GM21576 (cell line): ENCODE measurements at regions not wholly inside any gene's neighbourhood (a gene's known extent, or its start where the extent isn't known, plus 50 kb on each side); places are given as distances from the start of the nearest gene placed in this dataset.

ENCODE experiments used
- ATAC-seq: cut with Tn5 transposase; IDR thresholded peaks from one replicate; pipeline ENCODE4 v1.9.1; 2021; ENCODE audit warnings: mild to moderate bottlenecking, moderate library complexity; ENCODE audit not compliant: unreplicated experiment

DNA sequence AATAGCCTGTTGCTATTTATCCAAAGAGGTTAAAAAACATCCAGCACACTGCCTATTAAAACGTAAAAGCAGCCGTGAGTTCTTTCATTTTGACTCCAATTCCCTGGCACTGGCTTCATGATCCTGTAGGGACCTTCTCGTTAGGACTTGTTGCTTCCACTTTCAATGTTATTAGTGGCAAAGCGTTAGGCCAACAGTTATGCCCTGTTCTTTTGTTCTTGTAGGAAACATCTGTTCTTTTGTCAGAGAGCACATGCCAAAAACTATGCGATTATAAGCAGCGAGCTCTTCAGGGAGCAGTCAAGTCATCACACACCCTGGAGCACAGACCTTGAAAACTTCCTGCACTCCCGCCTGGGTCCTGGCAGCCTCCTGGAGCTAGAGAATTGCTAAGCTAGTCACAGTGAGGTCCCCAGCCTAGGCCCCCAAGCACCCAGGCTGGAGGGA is 609.5 kb upstream of the ARID1B start:
- ATAC-seq = no peak

DNA sequence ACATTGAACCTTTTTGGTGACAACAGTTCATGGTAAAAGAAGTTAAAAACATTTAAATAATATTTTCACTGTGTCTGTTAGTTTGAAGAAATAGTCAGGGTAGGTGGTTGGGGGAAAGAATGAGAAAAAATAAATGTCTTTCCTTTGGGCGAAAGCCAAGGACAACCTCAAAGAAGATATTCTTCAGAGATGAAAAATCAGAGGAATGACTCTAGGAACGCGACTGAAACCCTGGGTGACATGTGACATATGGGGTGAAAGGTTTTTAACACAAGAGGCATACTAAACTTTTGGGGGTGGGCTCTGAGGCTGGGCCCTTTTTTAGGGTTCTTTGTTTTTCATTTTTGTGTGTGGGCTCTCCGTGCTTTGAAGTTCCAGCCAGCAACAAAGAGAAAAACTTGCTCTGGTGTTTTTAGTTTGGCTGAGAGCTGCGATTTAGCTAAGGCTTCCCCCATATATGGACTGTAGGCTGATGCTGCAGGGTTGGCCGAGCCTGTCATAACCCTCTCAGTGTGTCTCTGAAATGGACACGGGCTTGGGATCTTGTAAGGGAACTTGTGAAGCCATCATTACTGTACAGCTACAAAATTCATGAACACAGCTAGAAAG is 610.1 kb upstream of the ARID1B start:
- ATAC-seq = no peak

DNA sequence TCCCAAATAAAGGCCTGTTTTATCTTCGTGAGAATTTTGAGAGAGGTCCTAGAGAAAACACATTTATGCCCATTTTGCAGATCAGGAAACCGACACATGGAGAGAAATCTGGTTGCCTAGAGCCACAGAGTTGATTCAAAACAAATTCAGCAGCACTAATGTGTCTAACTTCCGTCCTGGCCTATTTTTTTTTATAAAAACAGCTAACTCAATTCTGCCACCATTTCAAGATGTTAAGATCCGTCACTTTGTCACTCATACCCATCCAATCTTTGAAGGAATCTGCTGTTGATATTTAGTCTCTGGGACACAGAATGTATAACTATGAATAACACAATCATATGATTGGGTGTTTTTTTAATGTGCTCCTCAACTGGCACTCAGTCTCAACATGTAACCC is 611.1 kb upstream of the ARID1B start:
- ATAC-seq = no peak

DNA sequence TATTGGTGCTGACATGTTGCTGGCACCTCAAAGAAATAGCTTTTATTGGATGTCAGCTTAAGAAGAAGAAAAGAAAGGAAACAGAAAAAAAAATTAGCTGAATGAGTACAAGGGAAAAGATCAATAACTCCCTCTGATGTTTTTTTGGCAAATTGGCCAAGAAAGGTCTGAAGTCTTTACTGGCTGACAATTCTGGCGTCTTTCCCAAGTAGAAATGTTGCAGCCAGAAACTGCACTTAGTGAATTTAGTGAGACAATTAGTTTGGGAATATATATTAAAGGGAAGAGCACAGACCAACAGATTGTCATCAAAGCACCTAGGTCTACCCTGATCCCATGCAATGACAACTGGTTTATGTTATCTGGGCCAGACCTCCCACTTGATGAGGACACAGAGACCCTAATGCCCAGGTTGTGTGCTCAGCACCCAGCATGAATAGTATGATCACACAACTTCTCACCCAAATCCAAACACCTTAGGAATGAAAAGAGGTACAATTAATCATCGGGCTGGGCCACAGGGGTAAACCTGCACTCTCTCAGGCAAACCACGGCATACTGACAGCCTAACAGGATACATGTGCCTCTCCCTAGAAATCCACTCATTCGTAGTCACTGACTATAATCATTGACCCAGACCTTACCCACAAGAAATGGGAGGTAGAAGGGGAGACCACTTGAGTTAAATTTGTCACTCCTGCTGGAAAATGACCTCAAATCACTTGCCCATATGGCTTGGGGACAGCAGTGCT is 612.3 kb upstream of the ARID1B start:
- no peak for ATAC-seq

- ATAC-seq = no peak
Observed at GRCh38 chr6:156163311-156163710, 613.9 kb upstream of the ARID1B start.

DNA sequence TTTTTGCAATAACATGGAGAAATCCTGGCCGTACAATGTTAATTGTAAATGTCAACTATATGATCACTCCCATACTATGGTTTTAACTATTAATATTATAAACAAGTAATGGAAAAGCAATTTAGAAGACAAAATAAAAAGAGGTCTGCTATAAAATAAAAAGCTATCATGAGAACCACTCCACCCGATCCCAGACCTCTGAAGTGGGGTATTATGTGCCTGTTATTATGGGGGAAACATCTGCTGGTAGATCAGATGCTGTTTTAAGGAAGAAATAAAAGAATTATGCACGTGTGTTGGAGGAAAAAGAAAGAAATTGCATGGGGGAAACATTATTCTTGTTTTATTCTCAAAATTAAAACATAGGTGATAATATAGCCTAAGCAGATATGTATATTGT is 615.7 kb upstream of the ARID1B start:
- no peak for ATAC-seq

DNA sequence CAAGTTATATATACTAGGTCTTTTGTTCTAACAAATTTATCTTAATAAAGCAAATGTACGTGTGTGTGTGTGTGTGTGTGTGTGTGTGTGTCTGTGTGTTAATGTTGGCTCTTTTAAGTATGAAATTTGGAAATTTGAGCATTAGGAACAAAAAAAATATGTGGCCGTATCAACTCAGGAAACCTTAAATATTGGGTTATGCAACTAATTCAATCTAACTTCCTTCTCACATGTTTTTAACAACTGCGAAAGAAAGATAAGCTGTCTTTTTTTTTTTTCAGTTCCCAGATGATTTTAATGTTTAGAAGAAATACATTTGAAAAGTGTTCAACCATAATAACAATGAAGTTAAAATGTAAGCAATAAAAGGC is 616.4 kb upstream of the ARID1B start:
- no peak for ATAC-seq

DNA sequence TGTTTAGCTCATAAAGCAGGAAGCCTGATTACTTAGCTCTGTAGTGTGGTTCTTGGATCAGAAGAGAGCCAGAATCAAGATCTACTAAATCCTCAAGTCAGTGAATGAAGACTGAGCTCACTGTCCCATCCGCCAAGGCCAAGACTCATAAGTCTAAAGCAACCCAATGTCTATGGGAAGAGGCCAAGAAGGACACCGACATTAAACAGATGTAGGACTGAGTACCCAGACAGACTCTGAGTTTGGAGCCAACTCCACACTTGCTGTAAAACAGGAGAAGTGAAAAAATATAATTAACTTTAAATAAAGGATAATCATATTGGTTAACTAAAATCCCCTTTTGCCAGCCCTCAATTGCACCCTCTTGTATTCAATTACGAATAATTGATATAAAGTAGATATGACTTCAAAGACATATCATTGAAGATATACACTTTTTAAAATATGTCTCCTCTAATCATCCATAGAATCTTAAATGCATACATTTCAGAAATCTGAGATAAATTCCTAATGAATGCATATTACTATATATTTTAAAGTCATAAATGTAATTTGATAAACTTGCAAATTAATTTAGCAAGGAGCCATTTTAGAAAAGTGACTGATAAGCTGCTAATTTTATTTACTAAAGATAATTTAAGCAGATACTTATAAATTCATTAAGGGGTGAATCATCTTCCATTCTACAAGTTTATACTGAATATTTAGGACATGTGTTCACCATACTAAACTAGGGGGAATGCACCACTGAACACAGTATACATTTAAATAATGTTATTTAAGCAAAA is 617.0 kb upstream of the ARID1B start:
- ATAC-seq = no peak

DNA sequence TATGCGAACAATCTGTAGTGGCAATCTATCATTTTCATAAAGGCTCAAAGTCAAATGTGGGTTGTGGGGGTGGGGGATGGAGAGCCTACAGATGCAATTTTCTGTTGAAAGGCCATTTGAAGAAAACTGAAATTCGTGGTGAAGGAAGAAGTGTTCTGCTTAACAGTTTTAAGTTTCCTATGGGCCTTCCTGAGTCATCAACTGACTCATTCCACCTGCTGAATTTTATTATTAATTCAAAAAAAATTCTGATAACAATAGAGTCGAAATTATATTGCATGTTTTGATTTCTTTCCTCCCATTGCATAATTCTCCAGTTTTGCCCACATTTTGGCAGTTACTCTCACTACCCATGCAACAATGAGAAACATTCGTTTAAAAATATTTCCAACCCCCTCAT is 622.3 kb upstream of the ARID1B start:
- ATAC-seq = no peak

- no peak for ATAC-seq
Observed at GRCh38 chr6:156150391-156150790, 626.8 kb upstream of the ARID1B start.

DNA sequence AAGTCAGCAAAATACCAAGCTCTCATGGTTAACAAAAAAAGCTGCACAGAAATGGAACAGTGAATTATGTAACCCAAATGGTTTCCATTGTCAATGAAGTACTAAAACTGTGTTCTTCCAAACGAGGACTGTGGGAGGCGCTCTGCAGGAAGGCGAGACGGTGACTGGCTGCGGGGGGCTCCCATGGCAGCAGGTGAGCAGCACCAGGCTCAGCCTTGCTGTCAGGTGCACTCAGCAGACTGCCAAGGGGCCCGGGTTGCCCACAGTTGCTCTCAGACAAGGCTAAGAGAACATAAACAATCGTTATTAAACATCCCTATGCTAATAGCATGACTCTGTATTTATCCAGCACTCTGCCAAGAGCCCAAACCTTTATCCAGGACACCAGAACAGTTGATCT is 630.3 kb upstream of the ARID1B start:
- no peak for ATAC-seq

- ATAC-seq = peak; percentile 98
Observed at GRCh38 chr6:156131221-156131903, 645.8 kb upstream of the ARID1B start.

GRCh38 chr6:156126535-156126934 is 650.6 kb upstream of the ARID1B start:
- ATAC-seq = no peak

GRCh38 chr6:156125844-156126243 is 651.3 kb upstream of the ARID1B start:
- no peak for ATAC-seq

GRCh38 chr6:156123731-156124130 is 653.4 kb upstream of the ARID1B start:
- ATAC-seq = no peak

GRCh38 chr6:156121973-156122372 is 655.2 kb upstream of the ARID1B start:
- no peak for ATAC-seq

GRCh38 chr6:156114541-156114940 is 658.9 kb upstream of the NOX3 start:
- ATAC-seq = no peak

GRCh38 chr6:156113631-156114030 is 658.0 kb upstream of the NOX3 start:
- ATAC-seq = no peak

- no peak for ATAC-seq
Observed at GRCh38 chr6:156111913-156112312, 656.3 kb upstream of the NOX3 start.

DNA sequence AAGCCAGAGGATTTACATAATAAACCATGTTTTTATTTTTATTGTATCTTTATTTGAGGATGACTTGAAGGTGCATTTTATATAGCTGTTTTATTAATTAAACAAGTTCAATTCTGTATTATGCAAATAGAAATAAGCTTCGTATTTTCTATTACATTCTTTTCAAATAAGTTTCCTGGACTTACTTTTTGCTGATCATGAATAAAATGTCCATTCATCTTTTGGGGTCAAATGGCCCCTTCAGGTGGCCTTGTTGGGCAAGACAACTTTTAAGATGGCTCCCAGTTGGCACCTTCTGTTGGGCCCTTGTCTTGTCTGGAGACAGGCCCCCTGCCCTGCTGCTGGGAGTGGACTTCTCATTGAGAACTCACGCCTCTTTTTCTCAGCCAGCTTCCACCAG is 654.6 kb upstream of the NOX3 start:
- ATAC-seq = no peak

GRCh38 chr6:156109713-156110112 is 654.1 kb upstream of the NOX3 start:
- no peak for ATAC-seq
